GF-D8 (cell line): ENCODE measurements at regions not wholly inside any gene's neighbourhood (a gene's known extent, or its start where the extent isn't known, plus 50 kb on each side); places are given as distances from the start of the nearest gene placed in this dataset.

Source experiments
- DNase-seq: peaks from one replicate; lab custom pipeline; 2025; lab: John Stamatoyannopoulos, UW

- no peak for DNase-seq
These were observed 174.4 kb upstream of the SMC2 start for GRCh38 chr9:103919605-103920209.

- no peak for DNase-seq
These were observed 165.7 kb upstream of the SMC2 start for GRCh38 chr9:103928442-103928841.

GRCh38 chr9:103941104-103941503 lies 153.0 kb upstream of the SMC2 start:
- no peak for DNase-seq

GRCh38 chr9:103942200-103942599 lies 151.9 kb upstream of the SMC2 start:
- no peak for DNase-seq

- DNase-seq: no peak
These were observed 151.5 kb upstream of the SMC2 start for GRCh38 chr9:103942651-103943050.

GRCh38 chr9:103949096-103949495 lies 145.0 kb upstream of the SMC2 start:
- DNase-seq: no peak

GRCh38 chr9:103977163-103977562 lies 116.9 kb upstream of the SMC2 start:
- no peak for DNase-seq

GRCh38 chr9:103978396-103978795 lies 115.7 kb upstream of the SMC2 start:
- DNase-seq: no peak

- no peak for DNase-seq
These were observed 112.2 kb upstream of the SMC2 start for GRCh38 chr9:103981912-103982311.

GRCh38 chr9:103985077-103985476 lies 109.0 kb upstream of the SMC2 start:
- no peak for DNase-seq

- no peak for DNase-seq
These were observed 105.3 kb upstream of the SMC2 start for GRCh38 chr9:103988821-103989220.

- DNase-seq: no peak
These were observed 103.8 kb upstream of the SMC2 start for GRCh38 chr9:103990311-103990710.

- DNase-seq: no peak
These were observed 103.1 kb upstream of the SMC2 start for GRCh38 chr9:103991001-103991400.

GRCh38 chr9:103991698-103992097 lies 102.4 kb upstream of the SMC2 start:
- no peak for DNase-seq

- DNase-seq: no peak
These were observed 101.0 kb upstream of the SMC2 start for GRCh38 chr9:103992938-103993579.

GRCh38 chr9:103997856-103998370 lies 96.2 kb upstream of the SMC2 start:
- DNase-seq: no peak

- DNase-seq: no peak
These were observed 94.6 kb upstream of the SMC2 start for GRCh38 chr9:103999375-104000062.

GRCh38 chr9:104009826-104010225 lies 84.3 kb upstream of the SMC2 start:
- peak; percentile 28 for DNase-seq

- DNase-seq: no peak
These were observed 72.0 kb upstream of the SMC2 start for GRCh38 chr9:104022083-104022482.

- no peak for DNase-seq
These were observed 69.0 kb upstream of the SMC2 start for GRCh38 chr9:104025104-104025503.

- DNase-seq: no peak
These were observed 68.2 kb upstream of the SMC2 start for GRCh38 chr9:104025945-104026344.

GRCh38 chr9:104027295-104027694 lies 66.8 kb upstream of the SMC2 start:
- DNase-seq: no peak

- no peak for DNase-seq
These were observed 65.3 kb upstream of the SMC2 start for GRCh38 chr9:104028827-104029226.
